ENCODE measurements at regions not wholly inside any gene's neighbourhood (a gene's known extent, or its start where the extent isn't known, plus 50 kb on each side); places are given as distances from the start of the nearest gene placed in this dataset.

DNA sequence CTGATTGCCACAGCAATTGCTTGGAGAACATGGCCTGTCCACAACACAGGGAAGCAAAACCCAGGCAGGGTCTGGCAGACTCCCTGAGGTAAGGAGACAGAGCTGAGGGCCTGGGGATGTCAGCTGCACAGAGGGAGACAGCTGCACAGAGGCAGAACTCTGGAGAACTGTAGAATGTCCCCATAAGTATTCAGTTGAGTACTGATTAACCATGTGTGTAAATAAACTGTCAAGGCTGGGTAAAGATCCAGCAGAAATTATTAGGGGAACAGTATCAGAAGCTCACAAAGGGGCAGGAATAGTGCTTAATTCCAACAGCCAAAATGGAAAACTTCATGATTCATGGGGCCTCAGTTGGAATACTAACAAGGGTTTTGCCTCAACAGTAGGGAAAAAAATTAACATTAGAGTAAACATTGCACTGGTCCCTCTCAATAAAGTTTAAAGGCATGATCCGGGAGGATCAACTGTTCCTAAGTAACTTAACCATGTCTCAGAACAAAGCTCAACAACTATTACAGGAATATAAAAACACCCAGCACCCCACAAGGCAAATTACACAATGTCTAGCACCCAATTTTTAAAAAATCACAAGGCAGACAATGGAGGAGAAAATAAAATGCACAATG lies 201.3 kb upstream of the RASSF8 start:
- Mint-ChIP-seq H3K4me3 (no peak overlapping the region), H3K27me3 (ENCODE audit: insufficient read depth, low read depth) (no peaks in the 10 kb centered on the region), H3K9me3 (no peaks in the 10 kb centered on the region), H3K4me1 (peaks cover 2% of the 10 kb centered on the region), H3K27ac (no peak overlapping the region), H3K36me3 (no peaks in the 10 kb centered on the region)
- H2AFZ ChIP-seq (replicated peaks), result no peak overlapping the region
- no peaks in the 10 kb centered on the region for H3K4me1 ChIP-seq
- TF ChIP-seq EZH2phosphoT487 (IDR thresholded peaks at IDR 0.05), result no peak
- no peak for TF ChIP-seq CTCF (IDR thresholded peaks at IDR 0.05)
- no peak for TF ChIP-seq EZH2 (IDR thresholded peaks at IDR 0.05)
- H3K4me2 ChIP-seq, result no peak overlapping the region
- H3K9ac ChIP-seq, result no peak overlapping the region
- H3F3A ChIP-seq (ENCODE audit: low read depth), result no peaks in the 10 kb centered on the region
- no peak for DNase-seq (ENCODE audit: low spot score)
- H3K4me3 ChIP-seq, result no peak overlapping the region
- no peaks in the 10 kb centered on the region for H4K20me1 ChIP-seq (ENCODE audit: low read depth)
- no peaks in the 10 kb centered on the region for H3K36me3 ChIP-seq
- H3K27ac ChIP-seq, result no peak overlapping the region
- H3K9me3 ChIP-seq (ENCODE audit: low read depth), result no peaks in the 10 kb centered on the region
- H3K79me2 ChIP-seq (ENCODE audit: low read depth), result no peaks in the 10 kb centered on the region
- H3K27me3 ChIP-seq, result no peaks in the 10 kb centered on the region

- Histone ChIP-seq H3K27me3 (no peaks in the 10 kb centered on the region), H3F3A (ENCODE audit: low read depth) (no peaks in the 10 kb centered on the region), H3K9me3 (ENCODE audit: low read depth) (no peaks in the 10 kb centered on the region), H3K4me3 (no peak overlapping the region), H3K27ac (no peak overlapping the region), H3K79me2 (ENCODE audit: low read depth) (no peaks in the 10 kb centered on the region), H2AFZ (replicated peaks) (no peak overlapping the region), H3K4me2 (no peak overlapping the region), H3K9ac (no peak overlapping the region), H3K36me3 (no peaks in the 10 kb centered on the region), H3K4me1 (no peaks in the 10 kb centered on the region), H4K20me1 (ENCODE audit: low read depth) (no peaks in the 10 kb centered on the region)
- DNase-seq (ENCODE audit: low spot score), result no peak
- Mint-ChIP-seq H3K27me3 (ENCODE audit: insufficient read depth, low read depth) (no peaks in the 10 kb centered on the region), H3K4me3 (no peak overlapping the region), H3K4me1 (no peaks in the 10 kb centered on the region), H3K36me3 (no peaks in the 10 kb centered on the region), H3K27ac (no peak overlapping the region), H3K9me3 (no peaks in the 10 kb centered on the region)
- TF ChIP-seq CTCF (IDR thresholded peaks at IDR 0.05), result no peak
- no peak for TF ChIP-seq EZH2phosphoT487 (IDR thresholded peaks at IDR 0.05)
- no peak for TF ChIP-seq EZH2 (IDR thresholded peaks at IDR 0.05)
These were observed 198.7 kb upstream of the RASSF8 start for GRCh38 chr12:25759752-25760151.

GRCh38 chr12:25761356-25761755 lies 197.1 kb upstream of the RASSF8 start:
- Histone ChIP-seq H3K4me1 (no peaks in the 10 kb centered on the region), H3K27me3 (no peaks in the 10 kb centered on the region), H4K20me1 (ENCODE audit: low read depth) (no peaks in the 10 kb centered on the region), H3K9me3 (ENCODE audit: low read depth) (no peaks in the 10 kb centered on the region), H3F3A (ENCODE audit: low read depth) (no peaks in the 10 kb centered on the region), H2AFZ (replicated peaks) (no peak overlapping the region), H3K4me2 (no peak overlapping the region), H3K79me2 (ENCODE audit: low read depth) (no peaks in the 10 kb centered on the region), H3K4me3 (no peak overlapping the region), H3K36me3 (no peaks in the 10 kb centered on the region), H3K9ac (no peak overlapping the region), H3K27ac (no peak overlapping the region)
- H3K9me3 Mint-ChIP-seq, result no peaks in the 10 kb centered on the region
- H3K36me3 Mint-ChIP-seq, result no peaks in the 10 kb centered on the region
- DNase-seq (ENCODE audit: low spot score), result no peak
- no peak overlapping the region for H3K4me3 Mint-ChIP-seq
- TF ChIP-seq EZH2 (IDR thresholded peaks at IDR 0.05), result no peak
- no peak for TF ChIP-seq CTCF (IDR thresholded peaks at IDR 0.05)
- TF ChIP-seq EZH2phosphoT487 (IDR thresholded peaks at IDR 0.05), result no peak
- H3K27ac Mint-ChIP-seq, result no peak overlapping the region
- no peaks in the 10 kb centered on the region for H3K4me1 Mint-ChIP-seq
- no peaks in the 10 kb centered on the region for H3K27me3 Mint-ChIP-seq (ENCODE audit: insufficient read depth, low read depth)

Measured in neural progenitor cell (in vitro differentiated cells).